ENCODE measurements at regions not wholly inside any gene's neighbourhood (a gene's known extent, or its start where the extent isn't known, plus 50 kb on each side); places are given as distances from the start of the nearest gene placed in this dataset.

DNA sequence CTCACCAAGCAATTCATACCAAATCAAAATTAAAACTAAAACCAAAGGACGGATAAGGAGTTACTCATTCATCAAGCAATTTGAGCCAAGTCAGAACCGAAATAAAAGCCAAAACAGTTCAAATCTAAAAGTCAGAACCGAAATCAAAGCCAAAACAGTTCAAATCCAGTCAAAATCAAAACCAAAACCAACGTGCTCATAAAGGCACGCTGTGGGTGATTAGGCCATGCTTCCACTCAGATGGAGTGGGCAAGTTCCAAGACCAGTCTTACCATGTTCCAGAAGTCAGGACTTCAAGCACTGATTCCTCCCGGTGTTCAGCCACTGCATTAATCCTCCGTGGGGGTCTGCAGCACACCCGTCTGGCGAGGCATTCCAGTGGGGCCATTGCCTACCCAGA is 409.3 kb downstream of the TGFB2 start:
- no peak for TF ChIP-seq CTCF (IDR thresholded peaks at IDR 0.05; ENCODE audit: low read depth, low read length, missing control alignments)
- H3K4me3 ChIP-seq (replicated peaks; ENCODE audit: low read depth, low read length) = no peak overlapping the region
- DNase-seq (ENCODE audit: extremely low read depth, low read depth) = no peak

GRCh38 chr1:218755128-218755527 is 410.0 kb downstream of the TGFB2 start:
- TF ChIP-seq CTCF (IDR thresholded peaks at IDR 0.05; ENCODE audit: low read depth, low read length, missing control alignments) = no peak

DNA sequence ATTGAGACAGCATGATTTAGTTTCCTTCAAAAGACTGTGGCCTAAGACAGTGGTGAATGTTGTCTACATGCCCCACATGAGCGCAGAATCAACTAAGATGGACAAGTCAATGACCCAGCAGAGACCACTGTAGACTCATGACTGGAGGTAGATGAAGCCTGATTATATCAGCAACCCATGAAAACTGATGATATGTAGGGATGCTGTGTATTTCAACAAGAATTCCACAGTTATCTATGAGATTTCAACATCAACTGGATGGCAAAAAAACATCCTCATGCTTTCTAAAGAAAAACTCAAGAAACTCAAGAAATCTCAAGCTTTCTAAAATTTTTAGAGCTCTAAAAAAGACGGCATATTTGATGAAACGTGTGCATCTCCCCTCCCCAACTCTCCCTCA is 413.9 kb upstream of the LYPLAL1 start:
- DNase-seq (ENCODE audit: extremely low read depth, low read depth) = no peak
- no peak overlapping the region for H3K4me3 ChIP-seq (replicated peaks; ENCODE audit: low read depth, low read length)
- TF ChIP-seq CTCF (IDR thresholded peaks at IDR 0.05; ENCODE audit: low read depth, low read length, missing control alignments) = no peak

More at GRCh38 chr1:218755128-218755527, 410.0 kb downstream of the TGFB2 start:
- H3K4me3 ChIP-seq (replicated peaks; ENCODE audit: low read depth, low read length) = no peak overlapping the region
- no peak for DNase-seq (ENCODE audit: extremely low read depth, low read depth)

GRCh38 chr1:218760601-218761570 is 412.8 kb upstream of the LYPLAL1 start:
- DNase-seq (ENCODE audit: extremely low read depth, low read depth) = no peak
- no peak overlapping the region for H3K4me3 ChIP-seq (replicated peaks; ENCODE audit: low read depth, low read length)
- no peak for TF ChIP-seq CTCF (IDR thresholded peaks at IDR 0.05; ENCODE audit: low read depth, low read length, missing control alignments)

DNA sequence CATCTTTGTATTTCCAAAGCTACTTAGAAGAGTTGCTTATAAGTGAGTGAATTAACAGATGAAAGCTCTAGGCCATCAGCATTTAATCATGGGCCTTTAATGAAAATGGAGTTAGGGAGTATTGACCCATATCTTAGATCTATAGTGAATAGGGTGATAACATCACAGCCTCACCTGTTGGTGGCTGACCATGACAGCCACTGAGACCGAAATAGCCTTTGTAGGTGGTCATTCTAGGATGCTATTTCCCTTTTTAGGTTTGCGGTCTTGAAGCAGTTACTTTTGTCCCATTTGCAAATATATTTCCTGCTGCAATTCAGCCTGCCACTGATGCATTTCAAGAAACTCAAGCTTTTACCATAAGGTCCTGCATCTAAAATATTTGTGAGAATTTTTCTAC is 410.1 kb upstream of the LYPLAL1 start:
- no peak overlapping the region for H3K4me3 ChIP-seq (replicated peaks; ENCODE audit: low read depth, low read length)
- no peak for TF ChIP-seq CTCF (IDR thresholded peaks at IDR 0.05; ENCODE audit: low read depth, low read length, missing control alignments)
- DNase-seq (ENCODE audit: extremely low read depth, low read depth) = no peak

DNA sequence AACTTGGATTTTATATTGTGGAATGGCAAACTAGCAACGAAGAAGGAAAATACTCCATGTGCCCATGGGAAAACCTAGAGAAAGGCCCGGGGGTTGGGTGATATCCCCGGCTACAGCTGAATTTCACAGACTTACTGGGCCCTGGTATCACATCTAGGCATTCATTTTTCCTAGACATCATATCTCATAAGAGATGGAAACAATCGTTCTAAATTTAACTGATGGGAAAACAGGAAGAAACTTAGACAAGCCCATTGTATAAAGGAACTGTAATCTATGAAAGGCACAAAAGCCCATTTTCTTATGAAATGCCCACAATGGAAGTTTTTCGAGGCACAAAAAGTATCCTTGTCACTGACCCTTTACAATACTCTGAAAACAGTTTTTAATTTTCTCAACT is 407.9 kb upstream of the LYPLAL1 start:
- no peak overlapping the region for H3K4me3 ChIP-seq (replicated peaks; ENCODE audit: low read depth, low read length)
- no peak for TF ChIP-seq CTCF (IDR thresholded peaks at IDR 0.05; ENCODE audit: low read depth, low read length, missing control alignments)
- no peak for DNase-seq (ENCODE audit: extremely low read depth, low read depth)
